SK-N-MC (cell line): ENCODE measurements at regions not wholly inside any gene's neighbourhood (a gene's known extent, or its start where the extent isn't known, plus 50 kb on each side); places are given as distances from the start of the nearest gene placed in this dataset.

Experiments
- EZH2 ChIP-seq: fragments of 200-600 bp; sonication (generic); IDR thresholded peaks from one replicate; pipeline ENCODE4 v1.6.1; 2017; ENCODE audit warnings: antibody characterized with exemption
- POLR2AphosphoS5 ChIP-seq: IDR thresholded peaks from 2 replicates; pipeline ENCODE4 v1.6.1; 2012; ENCODE audit warnings: mild to moderate bottlenecking, low read depth, low read length, borderline replicate concordance

- TF ChIP-seq EZH2 = no peak
- TF ChIP-seq POLR2AphosphoS5 = no peak
These were observed 703.5 kb downstream of the GATA3 start for GRCh38 chr10:8758029-8758428.
